HG03280 (cell line): ENCODE measurements at regions not wholly inside any gene's neighbourhood (a gene's known extent, or its start where the extent isn't known, plus 50 kb on each side); places are given as distances from the start of the nearest gene placed in this dataset.

Experiments
- ATAC-seq: cut with Tn5 transposase; IDR thresholded peaks from one replicate; pipeline ENCODE4 v1.9.1; 2021; ENCODE audit warnings: mild to moderate bottlenecking, moderate library complexity; ENCODE audit not compliant: unreplicated experiment

DNA sequence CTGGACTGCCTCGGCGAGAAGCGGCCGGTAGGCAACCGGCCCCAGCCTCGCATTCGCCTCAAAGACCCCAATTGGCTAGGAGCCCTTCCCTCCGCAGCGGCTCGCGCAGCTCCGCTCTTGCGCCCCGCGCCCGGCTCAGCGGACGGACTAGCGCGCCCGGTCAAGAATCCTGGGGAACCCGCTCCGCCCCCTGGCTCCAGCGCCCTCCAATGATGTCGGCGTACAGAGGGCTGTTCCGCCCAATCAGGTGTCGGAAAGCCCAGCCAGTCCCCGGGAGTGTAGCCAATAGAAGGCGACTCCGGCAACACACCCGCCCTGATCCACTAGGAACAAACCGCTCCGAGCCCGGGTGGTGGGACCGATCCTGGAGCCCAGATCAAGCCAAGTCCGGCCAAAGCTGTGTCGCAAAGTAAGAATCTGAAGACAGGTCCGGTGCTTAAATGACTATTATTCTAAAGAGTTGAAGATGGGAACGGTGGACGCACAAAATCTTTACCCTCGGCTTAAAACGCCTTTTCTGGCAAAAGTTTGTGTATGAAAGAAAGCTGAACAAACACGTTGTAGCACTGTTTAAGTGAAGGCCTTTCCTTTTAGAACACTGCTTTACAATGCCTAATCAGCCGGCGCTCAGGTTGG, 132.2 kb downstream of the OGFRL1 start:
- ATAC-seq: peak; percentile 84

DNA sequence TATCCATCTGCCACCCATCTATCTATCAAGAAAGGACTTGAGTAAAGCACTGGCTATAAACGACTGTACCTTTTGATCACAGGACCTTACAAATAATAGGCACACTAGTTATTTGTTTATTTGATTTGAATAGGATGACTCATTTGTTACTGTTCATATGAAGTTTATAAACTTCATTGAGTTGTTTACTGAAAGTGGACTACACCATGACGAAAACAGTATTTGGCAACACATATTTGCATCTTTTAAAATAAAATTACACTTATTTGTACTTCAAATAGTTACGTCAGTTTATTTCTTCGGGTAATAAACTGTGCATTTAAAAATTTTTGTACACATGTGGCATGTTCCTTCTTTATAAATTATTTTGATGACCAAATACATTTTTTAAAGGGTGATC, 133.0 kb downstream of the OGFRL1 start:
- ATAC-seq: no peak

DNA sequence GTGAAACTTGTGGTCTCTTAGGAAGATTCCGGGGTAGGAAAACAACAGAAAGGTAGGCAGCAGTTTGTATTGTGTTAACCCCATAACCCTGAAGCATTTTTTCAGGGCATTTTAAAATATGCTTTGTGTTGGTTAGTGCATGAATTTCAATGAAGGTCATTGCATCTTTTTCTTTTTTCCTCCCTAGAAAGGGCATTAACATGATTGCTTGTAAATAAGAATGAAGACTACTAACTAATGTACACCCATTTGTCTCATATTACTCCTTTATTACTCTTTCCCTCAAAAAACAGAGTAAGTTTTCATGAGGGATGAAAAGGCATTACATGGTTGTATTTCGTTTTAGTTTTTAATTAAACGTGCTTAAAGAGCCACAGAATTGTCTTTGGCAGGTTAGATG, 141.4 kb downstream of the OGFRL1 start:
- ATAC-seq: no peak

DNA sequence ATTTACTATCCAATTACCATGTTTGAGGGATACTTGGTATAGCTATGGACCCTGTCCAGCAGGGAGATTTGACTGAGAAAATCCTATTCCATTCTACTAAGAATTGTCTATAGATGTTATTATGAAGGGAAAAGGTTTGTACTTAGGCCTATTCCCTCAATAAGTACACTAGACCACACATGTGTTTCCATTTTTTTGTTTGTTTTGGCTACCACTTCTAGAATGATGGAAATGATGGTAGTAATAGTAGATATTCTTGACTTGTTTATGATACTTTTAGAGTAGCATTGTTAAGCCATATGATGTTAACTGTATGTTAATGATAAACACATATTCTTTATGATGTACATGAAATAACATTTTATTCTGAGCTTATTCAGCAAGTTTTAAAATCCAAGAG, 144.8 kb downstream of the OGFRL1 start:
- no peak for ATAC-seq

DNA sequence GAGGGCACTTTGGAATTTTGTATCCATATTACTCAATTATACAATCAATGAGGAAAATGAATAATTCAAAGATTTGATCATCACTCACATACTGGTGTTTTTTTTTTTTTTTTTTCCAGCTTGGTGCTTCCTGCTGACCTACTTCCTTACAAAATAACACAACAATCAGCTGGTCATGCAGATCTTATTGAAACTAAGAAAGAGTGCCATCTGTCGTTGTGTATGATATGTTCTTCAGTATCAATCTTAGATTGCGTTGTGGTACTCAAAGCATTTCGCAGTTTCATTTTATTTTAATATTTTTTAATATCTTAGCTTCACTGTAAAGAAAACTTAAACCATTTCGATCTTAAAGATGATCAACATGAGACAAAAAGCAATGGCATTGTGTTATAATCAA, 155.6 kb downstream of the OGFRL1 start:
- ATAC-seq: no peak

DNA sequence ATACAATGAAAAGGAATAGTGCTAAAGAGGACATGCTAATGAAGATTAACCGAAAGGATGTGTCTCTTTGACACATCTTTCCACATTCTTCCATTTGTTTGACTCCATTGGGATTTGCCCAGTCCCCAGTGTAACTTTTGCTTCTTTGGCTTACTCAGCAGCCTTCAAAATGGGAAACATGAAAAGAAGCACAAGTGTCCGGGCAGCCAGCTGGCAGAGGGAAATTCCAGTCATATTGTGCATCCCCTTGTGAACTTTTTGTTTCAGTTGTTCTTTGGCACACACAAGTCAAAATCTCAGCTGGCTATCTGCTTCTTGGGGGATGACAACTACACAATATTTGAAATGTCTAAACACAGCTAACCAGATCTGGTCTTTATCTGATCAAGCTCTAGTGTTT, 157.4 kb downstream of the OGFRL1 start:
- ATAC-seq: no peak

DNA sequence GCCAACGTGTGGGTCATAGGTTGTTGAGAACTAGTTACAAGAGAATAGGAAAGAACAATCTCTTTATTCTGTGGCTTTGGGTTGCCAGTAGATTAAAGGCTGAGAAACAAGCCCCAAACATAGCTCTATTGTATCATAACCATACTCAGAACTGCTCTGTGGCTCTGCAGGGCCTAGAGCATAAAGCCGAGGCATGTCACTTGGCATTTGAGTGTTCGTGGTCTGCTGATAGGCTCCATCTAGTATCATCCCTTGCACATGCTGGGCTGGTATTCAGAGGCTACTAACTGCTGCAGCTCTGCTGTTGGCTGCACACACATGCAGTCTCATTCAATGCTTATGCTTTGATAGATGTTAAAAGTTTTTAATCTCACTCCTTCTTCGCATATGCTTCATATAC, 157.9 kb downstream of the OGFRL1 start:
- no peak for ATAC-seq

DNA sequence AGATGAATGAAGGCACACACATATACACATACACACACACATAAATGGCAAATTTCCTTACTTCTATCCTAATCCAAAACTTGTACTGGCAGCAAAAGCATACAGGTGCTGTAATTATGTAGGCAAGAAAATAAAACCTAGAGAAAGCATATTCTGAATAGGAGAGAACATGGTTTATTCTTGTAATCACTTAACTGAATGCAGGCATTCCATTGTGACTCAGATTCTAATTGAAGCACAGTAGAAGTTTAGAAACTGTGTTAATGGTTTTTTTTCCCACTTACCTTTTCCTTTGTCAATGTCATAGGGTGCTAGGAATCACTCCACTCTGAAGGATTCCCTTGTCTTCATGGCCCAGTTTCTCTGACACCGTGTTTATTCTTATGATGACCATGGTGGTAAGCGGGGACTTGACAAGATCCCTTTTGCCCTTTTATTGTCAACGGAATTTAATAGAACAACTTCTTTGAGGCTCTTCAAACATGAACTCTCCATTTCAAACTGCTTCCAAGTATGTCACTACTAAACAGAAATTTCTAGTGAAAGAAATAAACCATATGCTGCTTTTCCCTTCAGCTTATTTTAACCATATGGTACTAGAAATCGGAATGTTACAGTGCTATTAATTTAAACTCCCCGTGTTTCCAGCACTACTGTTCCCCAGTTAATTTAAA, 164.2 kb downstream of the OGFRL1 start:
- no peak for ATAC-seq

DNA sequence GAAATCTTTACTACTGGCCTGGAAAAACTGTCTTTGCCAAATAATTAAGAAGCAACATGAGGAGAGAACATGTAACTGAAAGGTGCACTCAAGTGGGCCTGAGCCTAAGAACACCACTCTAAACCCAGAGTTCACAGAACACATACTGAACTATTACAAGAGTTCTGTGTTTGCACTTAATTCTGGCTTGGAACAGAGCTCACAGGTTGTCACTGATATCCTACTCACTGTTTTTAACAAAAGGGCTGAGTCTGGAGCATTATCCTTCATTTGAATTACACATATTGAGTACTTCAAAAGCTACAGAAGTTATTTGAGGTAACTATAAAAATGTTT, 164.7 kb downstream of the OGFRL1 start:
- no peak for ATAC-seq

DNA sequence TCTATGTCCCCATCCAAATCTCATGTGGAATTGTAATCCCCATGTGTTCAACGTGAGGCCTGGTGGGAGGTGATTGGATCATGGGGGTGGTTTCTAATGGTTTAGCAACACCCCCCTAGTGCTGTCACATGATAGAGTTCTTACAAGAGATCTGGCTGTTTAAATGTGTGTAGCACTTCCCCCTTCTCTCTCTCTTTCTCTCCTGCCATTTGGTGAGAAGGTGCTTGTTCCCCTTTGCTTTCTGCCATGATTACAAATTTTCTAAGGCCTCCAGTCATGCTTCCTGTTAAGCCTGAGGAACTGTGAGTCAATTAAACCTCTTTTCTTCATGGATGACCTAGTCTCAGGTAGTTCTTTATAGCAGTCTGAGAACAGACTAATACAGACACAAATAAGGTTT, 165.4 kb downstream of the OGFRL1 start:
- ATAC-seq: no peak

DNA sequence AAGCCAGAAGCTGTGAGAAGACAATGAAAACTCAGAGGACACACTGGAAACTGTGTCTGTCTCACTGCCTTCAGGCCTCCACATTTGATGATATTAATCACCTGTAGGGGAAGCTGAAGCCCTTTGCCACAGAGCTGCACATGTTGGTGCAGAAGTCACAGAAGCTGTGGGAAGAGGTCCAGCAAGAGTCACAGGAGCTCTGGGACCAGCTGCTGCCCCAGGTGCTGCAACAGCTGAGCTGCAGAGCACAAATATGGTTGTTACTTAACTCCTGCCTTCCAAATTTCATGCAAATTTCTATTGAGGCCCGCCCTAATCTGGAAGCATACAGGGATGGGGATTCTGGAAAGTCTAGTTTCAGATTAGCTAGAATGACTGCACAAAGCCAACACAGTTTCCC, 169.3 kb downstream of the OGFRL1 start:
- no peak for ATAC-seq

DNA sequence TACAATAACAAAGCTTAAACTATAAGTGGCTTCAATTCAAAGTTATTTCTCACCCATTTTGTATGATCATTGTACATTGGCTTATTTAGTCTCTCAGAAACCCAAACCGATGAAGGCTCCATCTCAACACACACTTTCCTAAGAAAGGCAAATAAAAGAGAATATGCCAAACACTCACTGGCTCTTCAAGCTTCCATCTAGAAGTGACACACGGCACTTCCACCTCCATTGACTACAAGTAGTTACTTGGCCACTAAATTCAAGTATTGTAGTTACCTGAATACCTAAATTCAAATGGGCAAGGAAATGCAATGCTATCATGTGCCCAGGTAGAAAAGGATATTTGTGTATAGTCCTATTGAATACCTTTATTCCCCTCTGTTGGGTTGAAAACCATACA, 170.6 kb downstream of the OGFRL1 start:
- ATAC-seq: no peak

DNA sequence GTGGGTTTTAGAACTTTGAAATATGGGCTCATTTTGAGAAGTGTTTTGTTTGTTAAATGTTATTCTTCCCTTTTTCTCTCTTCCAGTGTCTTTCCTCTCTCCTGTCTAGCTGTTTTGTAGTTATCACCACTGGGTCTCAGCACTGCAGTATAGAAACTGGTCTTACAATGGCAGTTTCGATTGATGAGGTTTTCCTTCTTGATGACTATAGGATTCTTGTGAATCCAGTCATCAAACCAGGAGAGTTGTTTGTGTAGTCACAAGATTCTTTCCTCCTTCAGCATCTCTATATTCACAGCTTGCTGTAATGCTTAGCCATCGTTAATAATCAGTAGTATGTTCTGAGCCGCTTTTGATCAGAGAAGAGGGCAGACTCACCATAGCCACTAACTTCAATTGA, 172.3 kb downstream of the OGFRL1 start:
- ATAC-seq: no peak

DNA sequence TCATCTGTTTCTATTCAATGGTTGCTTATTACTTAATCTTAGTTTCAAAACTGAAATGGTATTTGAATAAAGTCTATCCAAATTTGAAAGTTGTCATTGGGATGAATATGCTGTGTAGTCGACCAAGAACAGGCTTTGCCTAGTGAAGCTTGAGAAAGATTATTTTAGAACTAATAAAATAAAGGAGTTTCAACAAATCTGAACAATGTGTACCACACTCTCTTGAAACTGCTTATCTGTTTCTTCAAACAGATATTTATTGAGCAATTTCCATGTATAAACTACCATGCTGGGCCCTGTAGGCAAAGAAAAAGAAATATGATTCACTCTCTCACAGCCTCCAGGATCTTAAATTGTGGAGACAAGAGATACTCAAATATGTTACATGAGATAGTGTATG, 174.4 kb downstream of the OGFRL1 start:
- no peak for ATAC-seq

DNA sequence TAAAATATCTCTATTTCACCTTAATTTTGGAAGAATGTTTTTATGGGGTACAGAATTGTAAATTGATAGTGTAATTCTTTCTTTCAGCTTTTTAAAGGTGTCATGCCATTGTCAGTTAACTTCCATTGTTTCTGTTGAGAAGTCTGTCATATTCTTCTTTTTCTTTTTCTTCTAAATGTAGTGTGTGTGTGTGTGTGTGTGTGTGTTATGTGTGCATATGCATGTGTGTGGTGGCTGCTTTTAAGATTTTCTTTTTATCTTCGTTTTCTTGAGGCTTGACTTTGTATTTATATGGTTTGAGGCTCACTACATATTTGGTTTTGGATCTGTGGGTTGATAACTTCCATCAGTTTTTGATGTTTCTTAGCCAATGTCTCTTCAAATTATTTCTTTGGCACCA, 176.5 kb downstream of the OGFRL1 start:
- ATAC-seq: no peak

DNA sequence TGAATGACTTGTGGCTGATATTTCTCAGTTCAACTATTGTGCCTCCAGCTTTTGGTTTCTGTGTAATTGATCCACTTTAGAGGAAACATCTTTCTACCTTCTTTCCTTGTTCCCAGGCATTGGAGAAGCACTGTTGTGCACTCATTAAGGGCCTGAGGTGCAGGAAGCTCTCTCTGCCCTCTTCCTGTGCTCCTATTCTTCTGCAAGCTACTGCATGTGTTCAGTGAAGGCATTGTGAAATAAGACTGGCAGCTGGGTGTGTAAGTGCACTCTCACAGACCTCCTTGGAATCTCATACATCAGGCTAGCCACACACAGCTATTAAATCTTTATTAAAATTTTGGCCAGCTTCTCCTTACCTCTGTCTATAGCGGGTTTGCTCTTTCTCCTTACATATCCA, 177.8 kb downstream of the OGFRL1 start:
- ATAC-seq: no peak

DNA sequence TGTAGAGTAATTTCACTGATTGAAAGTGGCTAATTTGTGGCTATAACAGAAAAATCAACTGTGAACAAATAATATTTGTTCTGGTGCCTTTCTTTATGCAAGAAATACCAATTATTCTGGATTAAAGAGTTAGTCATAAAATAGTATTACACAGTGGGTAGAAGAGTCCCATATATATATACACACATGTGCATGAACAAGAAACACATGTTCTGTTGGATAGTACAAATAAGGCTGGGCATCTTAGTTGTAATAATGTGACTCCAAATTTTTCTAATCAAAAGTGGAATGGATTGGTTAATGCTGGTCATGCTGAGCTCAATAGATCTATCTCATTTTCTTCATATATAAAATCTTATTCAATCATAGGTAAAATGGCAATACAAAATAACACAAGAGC, 179.4 kb downstream of the OGFRL1 start:
- ATAC-seq: no peak

DNA sequence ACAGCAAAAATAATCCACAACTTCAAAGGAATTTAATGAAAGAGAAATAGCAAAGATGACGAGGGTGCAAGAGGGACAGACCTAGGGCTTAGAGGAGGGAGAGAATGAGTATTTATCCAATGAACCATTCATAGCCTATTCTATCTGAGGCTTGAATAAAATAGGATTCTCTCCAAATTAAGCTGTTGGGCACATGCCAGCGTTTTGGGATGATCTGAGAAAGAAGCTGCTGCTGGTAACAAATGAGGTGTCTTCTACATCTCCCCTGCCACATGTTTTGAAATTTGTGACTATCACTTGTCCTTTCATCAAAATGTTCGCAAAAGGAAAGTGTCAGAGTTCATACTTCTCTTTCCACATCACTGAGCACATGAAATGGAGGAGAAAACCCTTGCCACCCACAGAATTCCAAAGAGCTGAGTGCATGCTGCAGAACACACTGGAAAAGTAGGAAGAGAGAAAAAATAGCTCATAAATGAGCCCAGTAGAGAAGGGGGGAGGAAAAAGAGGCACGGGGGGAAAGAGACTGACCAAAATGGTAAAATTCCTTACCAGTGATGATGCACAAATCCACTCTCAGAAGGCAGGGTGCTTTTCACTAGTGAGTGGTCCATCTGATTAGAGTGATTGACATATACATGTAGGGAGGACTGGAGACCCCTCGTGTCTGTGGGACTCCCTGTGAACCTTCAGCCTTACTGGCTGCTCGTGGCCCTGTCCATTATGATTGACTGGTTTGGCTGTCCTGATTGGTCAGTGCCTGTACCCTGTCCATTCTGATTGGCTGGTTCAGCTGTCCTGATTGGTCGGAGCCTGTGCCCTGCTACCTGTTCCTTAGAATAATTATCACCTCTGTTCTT, 180.5 kb downstream of the OGFRL1 start:
- ATAC-seq: no peak

DNA sequence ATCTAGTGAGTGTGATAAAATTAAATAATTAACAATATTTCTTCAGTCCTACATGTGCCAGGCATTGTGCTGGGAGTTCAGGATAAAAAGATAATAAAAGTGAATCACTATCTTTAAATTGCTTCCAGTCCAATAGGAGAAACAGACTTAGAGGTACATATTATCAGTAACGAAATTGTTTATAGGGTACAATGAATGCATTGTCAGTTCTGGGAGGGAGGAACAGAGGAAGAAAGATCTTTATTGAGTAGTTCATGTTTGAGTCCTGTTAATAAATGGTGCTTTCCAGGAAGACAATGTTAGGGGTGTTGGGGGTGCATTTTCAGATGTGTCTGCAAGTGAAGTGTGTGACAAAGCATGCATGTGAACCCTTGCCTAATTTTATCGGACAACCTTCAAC, 183.1 kb downstream of the OGFRL1 start:
- no peak for ATAC-seq

DNA sequence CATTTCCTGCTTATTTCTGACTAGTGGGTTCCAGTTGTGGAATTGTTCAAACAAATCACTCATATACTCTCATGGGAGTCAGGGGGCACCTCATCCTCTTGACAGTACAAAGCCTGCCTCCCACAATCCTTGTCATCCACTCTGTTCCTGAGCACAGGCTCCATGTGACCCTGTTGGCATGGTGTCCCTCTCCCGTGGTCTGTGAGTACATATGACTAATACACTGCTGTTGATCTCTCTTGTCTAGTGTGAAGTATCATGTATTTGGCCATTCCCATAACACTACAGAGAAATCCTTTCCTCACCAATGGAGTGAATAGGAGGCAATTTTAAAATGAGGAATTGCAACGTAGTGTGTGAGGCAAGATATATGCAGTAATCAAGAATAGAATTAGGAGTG, 185.3 kb downstream of the OGFRL1 start:
- no peak for ATAC-seq

DNA sequence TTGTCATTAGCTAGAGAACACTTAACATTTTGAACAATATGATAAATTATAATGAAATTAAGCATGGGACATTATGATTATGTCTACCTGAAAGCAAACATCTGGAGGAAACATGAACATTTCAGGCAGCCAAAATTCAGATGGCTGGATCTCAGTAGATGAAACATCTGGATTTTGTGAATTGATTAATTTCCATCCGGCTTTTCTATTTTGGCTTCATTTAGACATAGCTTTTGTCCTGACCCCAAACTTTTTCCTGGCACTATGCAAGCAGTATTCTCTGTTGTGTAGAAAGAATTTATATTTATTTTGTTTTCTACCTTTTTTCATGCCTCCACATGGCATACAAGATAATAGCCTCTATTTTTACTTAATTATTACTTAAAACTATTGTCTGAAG, 186.3 kb downstream of the OGFRL1 start:
- ATAC-seq: no peak

DNA sequence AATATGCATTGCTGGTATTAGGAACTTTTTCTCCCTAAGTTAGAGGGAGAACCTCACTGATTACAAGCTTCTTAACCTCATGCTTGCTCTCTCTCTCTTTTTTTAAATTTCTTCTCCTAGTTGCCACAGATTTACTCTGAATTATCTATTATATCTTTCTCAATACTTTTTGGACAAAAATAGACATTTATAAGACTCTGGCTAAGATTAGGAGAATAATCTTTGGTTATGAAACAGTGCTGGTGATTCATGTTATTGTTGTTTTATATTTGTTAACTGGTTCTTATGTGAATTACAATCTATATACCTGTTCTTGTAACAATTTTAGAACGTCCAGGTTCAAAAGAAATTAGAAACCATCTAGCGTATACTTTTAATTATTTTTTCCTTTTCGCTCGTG, 187.8 kb downstream of the OGFRL1 start:
- ATAC-seq: no peak
